ENCODE measurements at regions not wholly inside any gene's neighbourhood (a gene's known extent, or its start where the extent isn't known, plus 50 kb on each side); places are given as distances from the start of the nearest gene placed in this dataset.
"Not testable (repeated sequence)": the region's sequence is repeated elsewhere in the genome, so short reads cannot be mapped to it uniquely, and the experiment has no call there.

- DNase-seq (ENCODE audit: low spot score in 2 of 2), result no peak
- FAIRE-seq, result no peak
Measured at GRCh38 chr12:28689398-28690175, 459.5 kb upstream of the FAR2 start.

- no peak for DNase-seq (ENCODE audit: low spot score in 2 of 2)
- FAIRE-seq, result no peak
Measured at GRCh38 chr12:28693565-28694219, 455.4 kb upstream of the FAR2 start.

- FAIRE-seq (no peak), DNase-seq (ENCODE audit: low spot score in 2 of 2) (no peak)
Measured at GRCh38 chr12:28698553-28698952, 450.5 kb upstream of the FAR2 start.

- FAIRE-seq, result no peak
- DNase-seq (ENCODE audit: low spot score in 2 of 2), result no peak
Measured at GRCh38 chr12:28699029-28699428, 450.0 kb upstream of the FAR2 start.

GRCh38 chr12:28700161-28700560, 448.9 kb upstream of the FAR2 start:
- FAIRE-seq (no peak), DNase-seq (ENCODE audit: low spot score in 2 of 2) (no peak)

GRCh38 chr12:28704477-28705169, 444.5 kb upstream of the FAR2 start:
- FAIRE-seq, result no peak

GRCh38 chr12:28708918-28709371, 440.1 kb upstream of the FAR2 start:
- FAIRE-seq (no peak), DNase-seq (ENCODE audit: low spot score in 2 of 2) (no peak)

More at GRCh38 chr12:28704477-28705169, 444.5 kb upstream of the FAR2 start:
- no peak for DNase-seq (ENCODE audit: low spot score in 2 of 2)

GRCh38 chr12:28709986-28710685, 438.9 kb upstream of the FAR2 start:
- FAIRE-seq (no peak), DNase-seq (ENCODE audit: low spot score in 2 of 2) (no peak)

- DNase-seq (ENCODE audit: low spot score in 2 of 2), result no peak
- no peak for FAIRE-seq
Measured at GRCh38 chr12:28710882-28711281, 438.2 kb upstream of the FAR2 start.

GRCh38 chr12:28711421-28711820, 437.7 kb upstream of the FAR2 start:
- FAIRE-seq (no peak), DNase-seq (ENCODE audit: low spot score in 2 of 2) (no peak)

- FAIRE-seq (no peak), DNase-seq (ENCODE audit: low spot score in 2 of 2) (no peak)
Measured at GRCh38 chr12:28742791-28743190, 406.3 kb upstream of the FAR2 start.

- FAIRE-seq (no peak), DNase-seq (ENCODE audit: low spot score in 2 of 2) (no peak)
Measured at GRCh38 chr12:28746734-28747325, 402.2 kb upstream of the FAR2 start.

- DNase-seq (ENCODE audit: low spot score in 2 of 2) (no peak), FAIRE-seq (no peak)
Measured at GRCh38 chr12:28750946-28751685, 398.0 kb upstream of the FAR2 start.

GRCh38 chr12:28755027-28755426, 394.1 kb upstream of the FAR2 start:
- FAIRE-seq (no peak), DNase-seq (ENCODE audit: low spot score in 2 of 2) (no peak)

- no peak for FAIRE-seq
- no peak for DNase-seq (ENCODE audit: low spot score in 2 of 2)
Measured at GRCh38 chr12:28759333-28759732, 389.7 kb upstream of the FAR2 start.

GRCh38 chr12:28760040-28760903, 388.8 kb upstream of the FAR2 start:
- not testable (repeated sequence) for DNase-seq (ENCODE audit: low spot score in 2 of 2)
- peak; percentile 31 for FAIRE-seq

- FAIRE-seq, result not testable (repeated sequence)
Measured at GRCh38 chr12:28761897-28762296, 387.2 kb upstream of the FAR2 start.

GRCh38 chr12:28766398-28766797, 382.7 kb upstream of the FAR2 start:
- no peak for DNase-seq (ENCODE audit: low spot score in 2 of 2)
- no peak for FAIRE-seq

More at GRCh38 chr12:28761897-28762296, 387.2 kb upstream of the FAR2 start:
- not testable (repeated sequence) for DNase-seq (ENCODE audit: low spot score in 2 of 2)

All from frontal cortex (tissue), 3 donors.